ENCODE measurements at regions not wholly inside any gene's neighbourhood (a gene's known extent, or its start where the extent isn't known, plus 50 kb on each side); places are given as distances from the start of the nearest gene placed in this dataset.

DNA sequence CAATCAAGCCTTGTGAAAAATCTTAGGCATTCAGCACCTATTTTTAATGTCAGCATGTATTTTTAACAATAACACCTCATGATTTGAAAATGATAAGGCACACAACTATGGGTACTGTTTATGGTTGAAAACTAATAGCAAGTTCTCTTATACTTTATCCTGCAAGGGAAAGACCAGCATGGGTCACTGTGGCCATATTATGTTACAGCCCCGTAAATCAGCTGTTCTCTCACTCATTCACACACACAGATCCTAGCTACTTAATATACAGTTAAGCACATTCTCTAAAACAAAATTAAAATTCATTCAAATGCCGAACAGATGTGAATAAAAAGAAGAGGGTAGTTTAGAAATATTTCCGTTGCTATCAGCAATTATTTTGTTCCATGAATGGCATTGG lies 224.4 kb downstream of the OGFRL1 start:
- no peak for DNase-seq (ENCODE audit: low read depth, low spot score)

GRCh38 chr6:71523548-71523947 lies 234.9 kb downstream of the OGFRL1 start:
- no peak for DNase-seq (ENCODE audit: low read depth, low spot score)

DNA sequence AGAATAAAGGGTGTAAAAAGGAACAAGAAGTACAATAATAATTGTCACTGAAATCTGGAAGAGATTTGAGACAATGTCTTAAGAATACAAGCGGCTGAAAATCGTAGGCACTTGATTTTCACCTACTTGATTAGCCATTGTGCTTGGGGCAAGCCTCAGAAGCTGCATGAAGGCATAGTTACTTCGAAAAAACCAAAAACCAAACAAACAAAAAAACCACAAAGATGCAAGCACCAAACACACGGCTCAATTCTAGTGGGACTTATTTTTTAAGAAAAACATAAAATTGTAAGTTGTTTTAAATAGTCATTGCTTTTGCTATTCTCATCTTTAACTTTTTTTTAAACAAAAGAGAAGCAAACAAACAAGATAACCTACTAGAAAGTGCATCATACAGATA lies 235.6 kb downstream of the OGFRL1 start:
- no peak for DNase-seq (ENCODE audit: low read depth, low spot score)

DNA sequence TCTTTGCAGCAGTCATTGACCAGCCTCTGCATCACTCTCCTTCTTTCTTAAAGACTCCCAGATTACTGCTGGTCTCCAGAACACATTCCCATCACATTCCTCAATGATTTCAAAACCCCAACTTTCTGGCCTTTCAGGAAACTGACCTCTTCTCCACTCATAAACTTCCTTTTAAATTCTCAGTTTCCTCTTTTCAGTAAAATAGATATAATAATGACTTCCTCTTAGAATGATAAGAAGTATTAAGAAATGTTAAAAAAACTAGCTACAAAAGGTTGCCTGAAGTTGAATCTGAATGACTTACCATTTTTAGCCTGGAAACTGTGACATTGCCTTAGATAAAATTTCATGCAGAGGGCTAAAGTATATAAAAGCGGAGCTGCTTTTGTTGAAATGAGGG lies 239.3 kb downstream of the OGFRL1 start:
- no peak for DNase-seq (ENCODE audit: low read depth, low spot score)

DNA sequence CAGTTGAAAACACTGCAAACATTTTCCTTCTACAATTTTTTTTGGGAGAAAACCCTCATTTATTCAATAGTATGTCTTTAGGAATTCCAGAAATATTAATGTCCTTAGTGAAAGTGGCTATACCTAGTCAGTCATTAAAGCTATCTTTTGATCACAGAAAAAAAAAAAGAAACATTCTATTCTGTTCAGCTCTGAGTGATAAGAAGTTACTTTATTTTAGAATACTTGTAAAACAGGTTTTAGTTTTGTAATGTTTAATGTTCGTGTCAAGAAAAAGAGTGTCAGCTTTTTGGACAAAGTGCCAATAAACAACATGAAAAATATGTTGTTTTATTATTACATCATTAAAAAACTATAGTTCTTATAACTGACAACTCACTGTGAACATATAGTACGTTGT lies 240.4 kb downstream of the OGFRL1 start:
- DNase-seq (ENCODE audit: low read depth, low spot score), result no peak

DNA sequence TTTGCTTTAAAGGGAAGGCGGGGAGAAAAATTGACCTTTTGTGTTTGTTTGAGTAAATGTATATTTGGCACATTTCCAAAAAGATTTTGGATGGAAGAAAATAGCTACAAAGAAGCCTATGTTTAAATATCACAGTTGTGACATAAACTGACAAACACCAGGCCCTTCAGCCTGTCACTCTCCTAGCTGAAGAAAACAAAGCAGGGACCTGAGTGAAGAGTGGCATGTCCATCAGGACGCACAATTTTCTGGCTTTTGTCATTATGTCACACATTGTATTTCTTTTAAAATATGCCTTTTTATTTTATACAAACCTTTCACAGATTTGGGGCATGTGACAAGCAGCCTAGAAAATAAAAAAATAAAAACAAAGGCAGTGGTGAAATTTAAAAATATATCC lies 241.2 kb downstream of the OGFRL1 start:
- DNase-seq (ENCODE audit: low read depth, low spot score), result no peak

- no peak for DNase-seq (ENCODE audit: low read depth, low spot score)
Measured at GRCh38 chr6:71531006-71531405, 242.4 kb downstream of the OGFRL1 start.

GRCh38 chr6:71531841-71532240 lies 243.2 kb downstream of the OGFRL1 start:
- peak; percentile 37 for DNase-seq (ENCODE audit: low read depth, low spot score)

GRCh38 chr6:71533939-71534379 lies 245.3 kb downstream of the OGFRL1 start:
- no peak for DNase-seq (ENCODE audit: low read depth, low spot score)

GRCh38 chr6:71534921-71535320 lies 246.3 kb downstream of the OGFRL1 start:
- DNase-seq (ENCODE audit: low read depth, low spot score), result no peak

DNA sequence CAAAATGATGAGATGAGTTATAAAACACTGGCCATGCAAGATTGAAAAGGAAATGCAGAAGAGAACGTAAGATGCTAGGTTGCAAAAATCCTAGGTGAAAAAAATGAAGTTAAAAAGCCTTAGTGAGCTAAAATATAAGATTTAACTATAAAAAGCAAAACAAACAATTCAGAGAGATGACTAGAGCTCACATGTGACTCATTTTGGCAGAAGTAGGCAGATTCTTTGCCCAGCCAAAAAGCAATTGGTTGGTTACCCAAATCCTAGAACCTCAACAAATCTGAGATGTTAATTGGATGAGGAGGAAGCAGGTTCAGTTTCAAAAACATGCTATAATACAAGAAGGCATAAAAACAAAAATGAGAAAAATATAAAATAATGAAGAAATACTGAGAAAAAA lies 249.1 kb downstream of the OGFRL1 start:
- DNase-seq (ENCODE audit: low read depth, low spot score), result no peak

DNA sequence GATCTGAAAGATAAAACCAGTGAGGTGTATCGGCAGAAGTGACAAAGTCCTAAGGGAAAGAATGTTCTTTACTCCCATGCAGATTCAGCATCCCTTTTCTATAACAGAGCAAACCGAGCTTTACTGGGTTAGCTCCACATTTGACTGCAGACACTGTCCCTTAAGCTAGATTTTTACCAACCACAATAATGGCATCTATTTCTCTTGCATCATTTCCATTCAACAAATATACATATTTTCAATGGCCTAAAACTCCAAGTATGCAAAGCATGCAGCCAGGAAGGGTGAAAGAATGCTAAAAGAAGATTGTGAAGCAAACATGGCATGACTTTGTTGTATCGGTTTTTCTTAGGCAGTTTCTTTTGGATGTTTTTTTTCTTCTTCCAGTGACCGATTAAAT lies 255.4 kb downstream of the OGFRL1 start:
- DNase-seq (ENCODE audit: low read depth, low spot score), result no peak

GRCh38 chr6:71544906-71545305 lies 256.3 kb downstream of the OGFRL1 start:
- DNase-seq (ENCODE audit: low read depth, low spot score), result no peak

DNA sequence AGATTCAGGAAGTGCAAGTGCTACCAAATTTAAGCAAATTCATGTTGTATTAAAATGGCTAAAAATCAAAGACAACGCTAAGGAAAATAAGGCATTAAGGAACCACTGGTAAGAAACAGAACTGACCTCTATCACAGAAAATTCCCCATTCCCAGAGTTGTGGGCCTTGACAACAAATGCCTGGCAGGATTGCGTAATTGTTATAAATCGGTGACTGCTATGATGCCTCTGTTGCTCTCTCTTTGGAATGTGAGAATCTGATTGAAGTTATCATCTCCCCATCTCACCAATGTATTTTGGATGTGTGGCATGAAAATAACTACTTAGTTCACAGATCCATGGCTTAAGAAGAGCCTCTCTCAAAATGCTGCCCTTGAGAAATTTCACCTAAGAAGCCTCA lies 257.3 kb downstream of the OGFRL1 start:
- DNase-seq (ENCODE audit: low read depth, low spot score), result no peak

- no peak for DNase-seq (ENCODE audit: low read depth, low spot score)
Measured at GRCh38 chr6:71551798-71552197, 263.2 kb downstream of the OGFRL1 start.

GRCh38 chr6:71556141-71556540 lies 267.5 kb downstream of the OGFRL1 start:
- no peak for DNase-seq (ENCODE audit: low read depth, low spot score)

GRCh38 chr6:71558974-71559373 lies 270.4 kb downstream of the OGFRL1 start:
- no peak for DNase-seq (ENCODE audit: low read depth, low spot score)

- DNase-seq (ENCODE audit: low read depth, low spot score), result no peak
Measured at GRCh38 chr6:71567562-71567961, 279.0 kb downstream of the OGFRL1 start.

- no peak for DNase-seq (ENCODE audit: low read depth, low spot score)
Measured at GRCh38 chr6:71577766-71578165, 289.2 kb downstream of the OGFRL1 start.

DNA sequence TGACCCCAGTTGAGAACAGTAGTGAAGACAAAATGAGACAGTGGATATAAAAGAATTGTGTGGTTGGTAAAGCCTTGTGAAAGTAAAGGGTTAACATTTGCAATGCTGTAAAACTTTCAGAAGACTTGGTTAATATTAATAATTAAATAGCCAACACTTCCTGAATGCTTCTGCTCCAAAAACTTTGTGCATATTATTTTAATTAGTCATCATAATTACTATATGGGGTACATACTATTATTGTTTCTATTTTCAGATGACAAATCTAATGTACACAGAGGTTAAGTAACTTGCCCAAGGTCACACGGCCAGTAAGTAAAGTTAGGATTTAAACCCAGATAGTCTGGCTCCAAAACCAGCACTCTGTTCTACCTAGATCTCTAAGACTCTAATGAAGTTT lies 291.3 kb downstream of the OGFRL1 start:
- no peak for DNase-seq (ENCODE audit: low read depth, low spot score)

GRCh38 chr6:71582820-71583219 lies 294.2 kb downstream of the OGFRL1 start:
- no peak for DNase-seq (ENCODE audit: low read depth, low spot score)

- DNase-seq (ENCODE audit: low read depth, low spot score), result no peak
Measured at GRCh38 chr6:71584712-71585436, 296.3 kb downstream of the OGFRL1 start.

GRCh38 chr6:71585472-71585871 lies 296.9 kb downstream of the OGFRL1 start:
- no peak for DNase-seq (ENCODE audit: low read depth, low spot score)

DNA sequence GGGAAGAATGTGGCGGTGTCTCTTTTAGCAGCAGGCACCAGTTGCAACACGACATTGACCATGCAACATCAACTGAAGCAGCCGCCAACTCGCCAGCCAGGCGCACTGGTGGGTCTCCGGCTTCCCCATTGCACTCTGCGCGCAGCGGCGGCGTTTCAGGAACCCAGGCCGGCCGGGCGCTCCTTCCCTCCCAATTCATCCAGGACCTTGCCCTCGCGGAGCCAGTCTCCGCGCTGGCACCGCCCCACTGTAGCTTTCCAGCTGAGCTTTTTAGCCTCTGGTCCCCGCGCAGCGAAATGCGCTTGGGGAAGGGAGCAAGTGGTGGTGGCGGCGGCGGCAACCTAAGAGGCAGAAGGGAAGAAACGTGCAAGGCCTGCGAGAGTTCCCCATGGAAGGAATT lies 297.9 kb upstream of the RIMS1 start:
- DNase-seq (ENCODE audit: low read depth, low spot score), result no peak
